ENCODE measurements at regions not wholly inside any gene's neighbourhood (a gene's known extent, or its start where the extent isn't known, plus 50 kb on each side); places are given as distances from the start of the nearest gene placed in this dataset.

- no peak for TF ChIP-seq TAF1 (IDR thresholded peaks at IDR 0.05; ENCODE audit: low read depth, low read length)
- no peak for TF ChIP-seq POLR2AphosphoS5 (IDR thresholded peaks at IDR 0.05; ENCODE audit: low read depth, low read length)
- no peak for TF ChIP-seq POLR2A (IDR thresholded peaks at IDR 0.05; ENCODE audit: low read depth, low read length)
Measured at GRCh38 chr5:161084115-161084514, 232.1 kb upstream of the ATP10B start.

All from GM12891 (cell line).